GM12878 (cell line): ENCODE measurements at regions not wholly inside any gene's neighbourhood (a gene's known extent, or its start where the extent isn't known, plus 50 kb on each side); places are given as distances from the start of the nearest gene placed in this dataset.

Source experiments
- ATAC-seq: fragments of 200-7000 bp; cut with Tn5 transposase; 3 replicates; pipeline ENCODE4 v1.9.1; 2020; ENCODE audit warnings: mild to moderate bottlenecking, moderate library complexity
- BruUV-seq: library from RNA; stranded (reverse); fragments of 400-500 nt; replicated peaks from 2 replicates; lab custom pipeline; 2021; lab: Mats Ljungman, UMichigan
- CTCF ChIA-PET: fragments of 300-600 bp; sonication (Branson Sonifier 250); formaldehyde crosslinking; extraction: SDS; loops from one replicate; lab custom pipeline; 2021; ENCODE audit warnings: inconsistent platforms; lab: Yijun Ruan, JAX
- POLR2A ChIA-PET: fragments of 350-600 bp; formaldehyde crosslinking; extraction: SDS; loops from one replicate; lab custom pipeline; 2021; ENCODE audit warnings: inconsistent platforms; lab: Charles Lee
- RAD21 ChIA-PET: fragments of 300-600 bp; sonication (Branson Sonifier 250); formaldehyde crosslinking; loops from one replicate; lab custom pipeline; 2023; ENCODE audit warnings: antibody characterized with exemption; ENCODE audit not compliant: unreplicated experiment; lab: Charles Lee
- SMC1A ChIA-PET: fragments of 300-600 bp; sonication (Branson Sonifier 250); formaldehyde crosslinking; loops from one replicate; lab custom pipeline; 2023; ENCODE audit not compliant: unreplicated experiment, uncharacterized antibody; lab: Charles Lee
- DNase-seq: peaks from one replicate; pipeline ENCODE4 v3.0.0-alpha.2; 2011; ENCODE audit warnings: low read depth, low spot score
- FAIRE-seq: peaks from 3 replicates; lab custom pipeline; 2011; peaks lifted over from hg19 to GRCh38; lab: Jason Lieb, UNC
- H2AFZ ChIP-seq: 2 replicates; pipeline ENCODE4 v1.6.0; 2011; ENCODE audit warnings: low read depth, low read length, control low read depth; ENCODE audit not compliant: control insufficient read depth
- H3K27ac ChIP-seq: 2 replicates; pipeline ENCODE4 v1.5.1; 2011; ENCODE audit warnings: control low read depth; ENCODE audit not compliant: control insufficient read depth, insufficient read depth
- H3K27me3 ChIP-seq, 2 experiments: replicated peaks in 1 of 2; 2 replicates each; pipeline versions ENCODE4 v1.6.0 to v1.6.1; 2011; ENCODE audit warnings: low read length in 1 of 2; ENCODE audit not compliant: control insufficient read depth in 2 of 2, insufficient read depth in 2 of 2
- H3K36me3 ChIP-seq, 2 experiments: 2 replicates each; pipeline ENCODE4 v1.5.1; 2011; ENCODE audit warnings: low read length in 1 of 2; ENCODE audit not compliant: control insufficient read depth in 2 of 2, insufficient read depth in 2 of 2
- H3K4me1 ChIP-seq: 2 replicates; pipeline ENCODE4 v1.6.1; 2011; ENCODE audit warnings: mild to moderate bottlenecking, low read length, moderate library complexity, mixed read lengths; ENCODE audit not compliant: control insufficient read depth, insufficient read depth
- H3K4me2 ChIP-seq: 2 replicates; pipeline ENCODE4 v1.6.0; 2011; ENCODE audit warnings: control low read depth; ENCODE audit not compliant: control insufficient read depth, insufficient read depth
- H3K4me3 ChIP-seq: fragments of 200-600 bp; sonication (generic); 2 replicates; pipeline ENCODE4 v1.5.1; 2016
- H3K79me2 ChIP-seq: 2 replicates; pipeline ENCODE4 v1.6.0; 2011; ENCODE audit warnings: low read length; ENCODE audit not compliant: control insufficient read depth, insufficient read depth
- H3K9ac ChIP-seq: 2 replicates; pipeline ENCODE4 v1.8.0; 2011; ENCODE audit warnings: low read length, control low read depth, mixed read lengths; ENCODE audit not compliant: control insufficient read depth, insufficient read depth
- H3K9me3 ChIP-seq: replicated peaks from 3 replicates; pipeline ENCODE4 v1.5.1; 2011; ENCODE audit warnings: mild to moderate bottlenecking, low read length; ENCODE audit not compliant: control insufficient read depth, insufficient read depth
- H4K20me1 ChIP-seq: 2 replicates; pipeline ENCODE4 v1.6.0; 2011; ENCODE audit not compliant: control insufficient read depth, insufficient read depth
- CEBPZ ChIP-seq: fragments of 150-350 bp; IDR thresholded peaks from 2 replicates; pipeline ENCODE4 v1.6.1; 2016; ENCODE audit warnings: low read depth, low read length
- CREM ChIP-seq: IDR thresholded peaks from 2 replicates; pipeline ENCODE4 v1.6.1; 2014; ENCODE audit warnings: antibody characterized with exemption, low read depth
- CTCF ChIP-seq, 3 experiments: IDR thresholded peaks in 2 of 3; conservative IDR thresholded peaks in 1 of 3; 2 replicates each; pipeline ENCODE4 v1.5.1; 2011; ENCODE audit warnings: low read depth in 3 of 3, low read length in 3 of 3, mild to moderate bottlenecking in 3 of 3, control low read depth in 2 of 3, moderate library complexity in 2 of 3, inconsistent platforms in 1 of 3, mixed read lengths in 1 of 3; ENCODE audit not compliant: control insufficient read depth in 2 of 3, insufficient read depth in 1 of 3; ENCODE audit errors: extremely low read depth in 1 of 3
- IRF4 ChIP-seq: IDR thresholded peaks from 2 replicates; pipeline ENCODE4 v1.6.1; 2011; ENCODE audit warnings: low read depth, low read length
- LARP7 ChIP-seq: fragments of 450-650 bp; IDR thresholded peaks from 2 replicates; pipeline ENCODE4 v1.6.1; 2017; ENCODE audit warnings: mild to moderate bottlenecking
- MYC ChIP-seq: IDR thresholded peaks from 2 replicates; pipeline ENCODE4 v1.6.1; 2011; ENCODE audit warnings: mild to moderate bottlenecking, low read length, moderate library complexity, inconsistent platforms; ENCODE audit not compliant: insufficient read depth, insufficient replicate concordance, insufficient read length, severe bottlenecking
- PBX3 ChIP-seq: IDR thresholded peaks from 2 replicates; pipeline ENCODE4 v1.6.1; 2011; ENCODE audit warnings: mild to moderate bottlenecking, low read depth, low read length, moderate library complexity; ENCODE audit not compliant: insufficient replicate concordance
- STAT1 ChIP-seq: fragments of 450-650 bp; conservative IDR thresholded peaks from 2 replicates; pipeline ENCODE4 v1.6.1; 2014; ENCODE audit warnings: antibody characterized with exemption, mild to moderate bottlenecking
- STAT3 ChIP-seq: IDR thresholded peaks from 2 replicates; pipeline ENCODE4 v1.6.1; 2011; ENCODE audit warnings: low read depth, low read length, improper control_type of control experiment
- TARDBP ChIP-seq: IDR thresholded peaks from 2 replicates; pipeline ENCODE4 v1.6.1; 2016; ENCODE audit warnings: borderline replicate concordance
- ZNF207 ChIP-seq: fragments of 450-650 bp; IDR thresholded peaks from 2 replicates; pipeline ENCODE4 v1.6.1; 2014; ENCODE audit warnings: antibody characterized with exemption, mild to moderate bottlenecking, borderline replicate concordance
- ZSCAN29 ChIP-seq: fragments of 450-650 bp; IDR thresholded peaks from 2 replicates; pipeline ENCODE4 v1.6.1; 2017; ENCODE audit warnings: mild to moderate bottlenecking, moderate library complexity
- WGBS: methylation state at CpG from one replicate; pipeline ENCODE4 v1.1.6; 2016; ENCODE audit warnings: low lambda C conversion rate; ENCODE audit not compliant: insufficient replicate concordance, insufficient coverage; ENCODE audit errors: missing lambda C conversion rate; 5-methylcytosine and 5-hydroxymethylcytosine counted together
- in situ Hi-C: fragments of 300-500 bp; cut with MboI; formaldehyde crosslinking; loops from 9 replicates; pipeline ENCODE4 v1.14.3; 2018; ENCODE audit warnings: mixed read lengths
- intact Hi-C: fragments of 100-400 bp; cut with micrococcal nuclease; formaldehyde crosslinking; loops from one replicate; pipeline ENCODE4 v1.14.2; 2022; ENCODE audit not compliant: unreplicated experiment

- H3K9ac ChIP-seq, result no peak overlapping the region
- TF ChIP-seq CEBPZ, result no peak
- no peaks in the 10 kb centered on the region for H3K4me1 ChIP-seq
- no peak overlapping the region for H3K4me3 ChIP-seq
- no peaks in the 10 kb centered on the region; the same call in 2 of the 3 replicates for H3K9me3 ChIP-seq
- H2AFZ ChIP-seq, result no peak overlapping the region
- intact Hi-C loops (no loop called here), in situ Hi-C loops (no loop called here)
- no peak overlapping the region for H3K27ac ChIP-seq
- FAIRE-seq (no peak), ATAC-seq (no peak), DNase-seq (no peak)
- no peaks in the 10 kb centered on the region for H3K36me3 ChIP-seq
- 26% methylated on average over 4 of the region's 5 CpGs for WGBS
- H3K27me3 ChIP-seq, result no peaks in the 10 kb centered on the region
- CTCF ChIA-PET, result no interaction called here
- SMC1A ChIA-PET, result no interaction called here
- POLR2A ChIA-PET, result no interaction called here
- BruUV-seq, result no TSS peak
- no peaks in the 10 kb centered on the region for H3K79me2 ChIP-seq
- RAD21 ChIA-PET, result no interaction called here
- H3K4me2 ChIP-seq, result no peak overlapping the region
- no peaks in the 10 kb centered on the region for H4K20me1 ChIP-seq
Observed at GRCh38 chr12:115194448-115194847, 510.5 kb upstream of the TBX3 start.

- H3K9ac ChIP-seq, result no peak overlapping the region
- RAD21 ChIA-PET, result no interaction called here
- DNase-seq (no peak), ATAC-seq (no peak), FAIRE-seq (no peak)
- H2AFZ ChIP-seq, result no peak overlapping the region
- H4K20me1 ChIP-seq, result no peaks in the 10 kb centered on the region
- CTCF ChIA-PET, result interaction anchor here (0.6 to 1.3 kb wide), 4 partner anchors 8 to 494 kb away, joined by 3 to 4 read pairs (median 4); no protein-coding TSS in a partner anchor
- no peak overlapping the region for H3K4me3 ChIP-seq
- BruUV-seq, result no TSS peak
- H3K27ac ChIP-seq, result no peak overlapping the region
- in situ Hi-C loops (no loop called here), intact Hi-C loops (no loop called here)
- WGBS, result 0% methylated on average over 2 of the region's 2 CpGs
- no peaks in the 10 kb centered on the region for H3K4me1 ChIP-seq
- H3K79me2 ChIP-seq, result no peaks in the 10 kb centered on the region
- H3K4me2 ChIP-seq, result no peak overlapping the region
- H3K27me3 ChIP-seq, result no peaks in the 10 kb centered on the region
- no peaks in the 10 kb centered on the region; the same call in 2 of the 3 replicates for H3K9me3 ChIP-seq
- SMC1A ChIA-PET, result interaction anchor here (1.1 to 1.4 kb wide), 3 partner anchors 16 to 39 kb away, joined by 3 to 4 read pairs (median 3); no protein-coding TSS in a partner anchor
- POLR2A ChIA-PET, result no interaction called here
- no peaks in the 10 kb centered on the region for H3K36me3 ChIP-seq
- TF ChIP-seq MYC (no peak), CTCF (IDR thresholded peaks at IDR 0.05 in 2 of 3, conservative IDR thresholded peaks at IDR 0.05 in 1 of 3; ENCODE audit: control insufficient read depth in 2 of 3, extremely low read depth in 1 of 3, insufficient read depth in 1 of 3, low read depth in 3 of 3, low read length in 3 of 3) (no peak), STAT1 (no peak), ZSCAN29 (no peak), PBX3 (no peak), CREM (no peak), TARDBP (no peak), STAT3 (no peak), ZNF207 (no peak), LARP7 (no peak), IRF4 (no peak)
Observed at GRCh38 chr12:115191342-115191741, 507.4 kb upstream of the TBX3 start.
